IMR-90 (cell line): ENCODE measurements at regions not wholly inside any gene's neighbourhood (a gene's known extent, or its start where the extent isn't known, plus 50 kb on each side); places are given as distances from the start of the nearest gene placed in this dataset.

ENCODE experiments used
- ATAC-seq: fragments of 200-7000 bp; cut with Tn5 transposase; 2 replicates; pipeline ENCODE4 v1.9.1; 2020; ENCODE audit warnings: low read depth, mild to moderate bottlenecking, moderate library complexity
- BruUV-seq: library from RNA; stranded (reverse); fragments of 400-500 nt; replicated peaks from 2 replicates; lab custom pipeline; 2021; lab: Mats Ljungman, UMichigan
- CTCF ChIA-PET: fragments of 300-600 bp; formaldehyde crosslinking; extraction: SDS; loops from one replicate; lab custom pipeline; 2021; ENCODE audit warnings: antibody characterized with exemption; lab: Yijun Ruan, JAX
- POLR2A ChIA-PET: fragments of 300-600 bp; sonication (Branson Sonifier 250); formaldehyde crosslinking; loops from one replicate; lab custom pipeline; 2022; ENCODE audit warnings: antibody characterized with exemption; ENCODE audit not compliant: unreplicated experiment; lab: Charles Lee
- DNase-seq: peaks from one replicate; pipeline ENCODE4 v3.0.0; 2013
- H2AFZ ChIP-seq: replicated peaks from 2 replicates; pipeline ENCODE3; 2013; ENCODE audit warnings: low read length, mild to moderate bottlenecking; ENCODE audit not compliant: poor library complexity
- H2AK5ac ChIP-seq: 2 replicates; pipeline ENCODE4 v1.6.1; 2013; ENCODE audit warnings: low read depth, low read length, inconsistent platforms
- H2AK9ac ChIP-seq: replicated peaks from 2 replicates; pipeline ENCODE3; 2013; ENCODE audit warnings: mild to moderate bottlenecking, low read depth, low read length, moderate library complexity; ENCODE audit not compliant: poor library complexity
- H2BK120ac ChIP-seq: 2 replicates; pipeline ENCODE4 v1.6.1; 2013; ENCODE audit warnings: low read depth, low read length, inconsistent platforms
- H2BK15ac ChIP-seq: 3 replicates; pipeline ENCODE4 v1.6.1; 2013; ENCODE audit warnings: low read depth, low read length, inconsistent platforms
- H2BK20ac ChIP-seq: 2 replicates; pipeline ENCODE4 v1.6.1; 2013; ENCODE audit warnings: low read depth, mild to moderate bottlenecking, inconsistent platforms, low read length, moderate library complexity
- H2BK5ac ChIP-seq: 2 replicates; pipeline ENCODE4 v1.6.1; 2013; ENCODE audit warnings: mild to moderate bottlenecking, low read depth, low read length, inconsistent platforms; ENCODE audit not compliant: poor library complexity, severe bottlenecking
- H3K14ac ChIP-seq: replicated peaks from 2 replicates; pipeline ENCODE4 v1.6.1; 2013; ENCODE audit warnings: low read depth, low read length, inconsistent platforms
- H3K18ac ChIP-seq: 2 replicates; pipeline ENCODE4 v1.6.1; 2013; ENCODE audit warnings: low read depth, low read length, control low read depth
- H3K23ac ChIP-seq: 2 replicates; pipeline ENCODE4 v1.6.1; 2013; ENCODE audit warnings: low read depth, low read length, inconsistent platforms
- H3K27ac ChIP-seq: 2 replicates; pipeline ENCODE4 v1.5.1; 2013; ENCODE audit warnings: mild to moderate bottlenecking, control low read depth, low read length; ENCODE audit not compliant: insufficient read depth
- H3K27me3 ChIP-seq: 2 replicates; pipeline ENCODE4 v1.6.1; 2013; ENCODE audit warnings: low read length; ENCODE audit not compliant: control insufficient read depth, insufficient read depth
- H3K36me3 ChIP-seq: 2 replicates; pipeline ENCODE4 v1.6.1; 2013; ENCODE audit warnings: low read length, mixed read lengths; ENCODE audit not compliant: control insufficient read depth, insufficient read depth
- H3K4ac ChIP-seq: 2 replicates; pipeline ENCODE4 v1.6.1; 2013; ENCODE audit warnings: low read depth, low read length, inconsistent platforms
- H3K4me1 ChIP-seq: 2 replicates; pipeline ENCODE4 v1.6.1; 2013; ENCODE audit warnings: low read length, mixed read lengths; ENCODE audit not compliant: control insufficient read depth, insufficient read depth
- H3K4me2 ChIP-seq: 2 replicates; pipeline ENCODE4 v1.6.1; 2013; ENCODE audit warnings: low read depth, mild to moderate bottlenecking, control low read depth, low read length, moderate library complexity
- H3K4me3 ChIP-seq: 2 replicates; pipeline ENCODE4 v1.5.1; 2013; ENCODE audit warnings: low read depth, mild to moderate bottlenecking, control low read depth, low read length, moderate library complexity; ENCODE audit not compliant: insufficient read depth
- H3K56ac ChIP-seq: 2 replicates; pipeline ENCODE4 v1.6.1; 2013; ENCODE audit warnings: low read length, inconsistent platforms; ENCODE audit not compliant: insufficient read depth; ENCODE audit errors: extremely low read depth
- H3K79me1 ChIP-seq, 2 experiments: 2 replicates each; pipeline ENCODE4 v1.6.1; 2013; ENCODE audit warnings: low read length in 2 of 2, inconsistent platforms in 1 of 2, low read depth in 1 of 2
- H3K9ac ChIP-seq: 2 replicates; pipeline ENCODE4 v1.6.1; 2013; ENCODE audit warnings: low read depth, low read length, control low read depth
- H3K9me1 ChIP-seq: 2 replicates; pipeline ENCODE4 v1.6.1; 2013; ENCODE audit warnings: low read length, inconsistent platforms; ENCODE audit not compliant: insufficient read depth
- H3K9me3 ChIP-seq: 2 replicates; pipeline ENCODE4 v1.6.1; 2013; ENCODE audit warnings: low read length; ENCODE audit not compliant: control insufficient read depth, insufficient read depth
- H4K20me1 ChIP-seq: 2 replicates; pipeline ENCODE4 v1.6.1; 2013; ENCODE audit warnings: low read length, inconsistent platforms; ENCODE audit not compliant: insufficient read depth
- H4K5ac ChIP-seq: 2 replicates; pipeline ENCODE4 v1.6.1; 2013; ENCODE audit warnings: mild to moderate bottlenecking, low read depth, low read length, control low read depth
- H4K8ac ChIP-seq, 2 experiments: 2 replicates each; pipeline ENCODE4 v1.6.1; 2013; ENCODE audit warnings: low read depth in 2 of 2, low read length in 2 of 2, control low read depth in 1 of 2, inconsistent platforms in 1 of 2
- H4K91ac ChIP-seq: 2 replicates; pipeline ENCODE4 v1.6.1; 2013; ENCODE audit warnings: low read depth, low read length, inconsistent platforms; ENCODE audit not compliant: insufficient read depth
- BHLHE40 ChIP-seq: fragments of 150-350 bp; IDR thresholded peaks from 2 replicates; pipeline ENCODE4 v1.6.1; 2016; ENCODE audit warnings: mild to moderate bottlenecking, low read depth, low read length
- CEBPB ChIP-seq: IDR thresholded peaks from 2 replicates; pipeline ENCODE4 v1.6.1; 2012; ENCODE audit warnings: low read depth, low read length, improper control_type of control experiment
- CHD1 ChIP-seq: IDR thresholded peaks from 2 replicates; pipeline ENCODE4 v1.6.1; 2012; ENCODE audit warnings: low read depth, low read length, improper control_type of control experiment
- CTCF ChIP-seq: conservative IDR thresholded peaks from 2 replicates; pipeline ENCODE4 v1.5.1; 2012; ENCODE audit warnings: mild to moderate bottlenecking, low read depth, low read length, improper control_type of control experiment
- ELK1 ChIP-seq: fragments of 150-350 bp; IDR thresholded peaks from 2 replicates; pipeline ENCODE4 v1.6.1; 2016; ENCODE audit warnings: low read depth, mild to moderate bottlenecking, low read length, moderate library complexity, borderline replicate concordance
- MXI1 ChIP-seq: IDR thresholded peaks from 2 replicates; pipeline ENCODE4 v1.6.1; 2012; ENCODE audit warnings: low read depth, mild to moderate bottlenecking, low read length, moderate library complexity, borderline replicate concordance
- NFE2L2 ChIP-seq: fragments of 150-350 bp; IDR thresholded peaks from 2 replicates; pipeline ENCODE4 v1.6.1; 2016; ENCODE audit warnings: low read depth, mild to moderate bottlenecking, low read length
- RCOR1 ChIP-seq: IDR thresholded peaks from 2 replicates; pipeline ENCODE4 v1.6.1; 2012; ENCODE audit warnings: mild to moderate bottlenecking, low read length, improper control_type of control experiment; ENCODE audit not compliant: insufficient replicate concordance
- RFX5 ChIP-seq: IDR thresholded peaks from 2 replicates; pipeline ENCODE4 v1.8.0; 2012; ENCODE audit warnings: low read depth, mild to moderate bottlenecking, low read length, moderate library complexity
- SMC3 ChIP-seq: fragments of 150-350 bp; IDR thresholded peaks from 2 replicates; pipeline ENCODE4 v1.6.1; 2016; ENCODE audit warnings: low read depth, mild to moderate bottlenecking, antibody characterized with exemption, low read length, moderate library complexity
- WGBS, 2 experiments: methylation state at CpG; one replicate each; pipeline versions ENCODE4 v1.1.5 to v1.1.7; 2013; ENCODE audit warnings: missing lambda C conversion rate in 2 of 2; ENCODE audit not compliant: insufficient read length in 1 of 2; ENCODE audit errors: extremely low coverage in 2 of 2; 5-methylcytosine and 5-hydroxymethylcytosine counted together
- dilution Hi-C: fragments of 300-500 bp; cut with HindIII; formaldehyde crosslinking; loops from one replicate; pipeline ENCODE4 v1.14.3; 2018; ENCODE audit warnings: low sequenced_read_pairs; ENCODE audit not compliant: unreplicated experiment
- in situ Hi-C: fragments of 300-500 bp; cut with MboI; formaldehyde crosslinking; loops from 3 replicates; pipeline ENCODE4 v1.14.3; 2019; ENCODE audit warnings: low sequenced_read_pairs, inconsistent platforms, mixed read lengths
- intact Hi-C: fragments of 100-400 bp; cut with micrococcal nuclease; formaldehyde crosslinking; loops from 2 replicates; pipeline ENCODE4 v1.10.0; 2022
- TF ChIP-seq, protein P1 (sequence below): fragments of 150-350 bp; IDR thresholded peaks from 2 replicates; pipeline ENCODE4 v1.6.1; 2017; ENCODE audit warnings: mild to moderate bottlenecking, antibody characterized with exemption, low read length, low read depth

GRCh38 chrX:120794525-120794975 lies 81.1 kb downstream of the CT47B1 start:
- no peak overlapping the region for H3K23ac ChIP-seq
- intact Hi-C loops: no loop called here
- H4K20me1 ChIP-seq: no peaks in the 10 kb centered on the region
- no peak overlapping the region for H2BK5ac ChIP-seq
- no peak overlapping the region for H3K4me3 ChIP-seq
- H3K4ac ChIP-seq: no peak overlapping the region
- no peak overlapping the region for H4K8ac ChIP-seq
- no peak overlapping the region for H3K9ac ChIP-seq
- H4K5ac ChIP-seq: no peak overlapping the region
- no peaks in the 10 kb centered on the region for H3K4me1 ChIP-seq
- H3K14ac ChIP-seq: no peak overlapping the region
- dilution Hi-C loops: no loop called here
- in situ Hi-C loops: no loop called here
- H3K9me1 ChIP-seq: peaks cover 2% of the 10 kb centered on the region; the same call in 1 of the 2 replicates
- H4K91ac ChIP-seq: no peak overlapping the region
- H2BK120ac ChIP-seq: no peak overlapping the region
- ATAC-seq (no peak), DNase-seq (no peak)
- BruUV-seq: no TSS peak
- ChIA-PET POLR2A (no interaction called here), CTCF (no interaction called here)
- no peaks in the 10 kb centered on the region for H3K27me3 ChIP-seq
- no peak overlapping the region for H3K56ac ChIP-seq
- H3K27ac ChIP-seq: no peak overlapping the region
- no peak overlapping the region for H2BK20ac ChIP-seq
- H2AK9ac ChIP-seq: no peak overlapping the region
- no peak overlapping the region for H3K18ac ChIP-seq
- H3K79me1 ChIP-seq: no peaks in the 10 kb centered on the region
- no peaks in the 10 kb centered on the region for H3K9me3 ChIP-seq
- TF ChIP-seq CEBPB: no peak
- TF ChIP-seq MXI1: no peak
- no peak for TF ChIP-seq BHLHE40
- no peak for TF ChIP-seq RCOR1
- TF ChIP-seq CTCF: no peak
- TF ChIP-seq ELK1: no peak
- TF ChIP-seq, protein P1, sequence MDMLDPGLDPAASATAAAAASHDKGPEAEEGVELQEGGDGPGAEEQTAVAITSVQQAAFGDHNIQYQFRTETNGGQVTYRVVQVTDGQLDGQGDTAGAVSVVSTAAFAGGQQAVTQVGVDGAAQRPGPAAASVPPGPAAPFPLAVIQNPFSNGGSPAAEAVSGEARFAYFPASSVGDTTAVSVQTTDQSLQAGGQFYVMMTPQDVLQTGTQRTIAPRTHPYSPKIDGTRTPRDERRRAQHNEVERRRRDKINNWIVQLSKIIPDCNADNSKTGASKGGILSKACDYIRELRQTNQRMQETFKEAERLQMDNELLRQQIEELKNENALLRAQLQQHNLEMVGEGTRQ: no peak
- no peak for TF ChIP-seq NFE2L2
- no peak for TF ChIP-seq SMC3
- no peak for TF ChIP-seq RFX5
- TF ChIP-seq CHD1: no peak
- no CpG with 5 or more reads among the region's 2 CpGs for WGBS, 2 experiments
- H3K36me3 ChIP-seq: no peaks in the 10 kb centered on the region
- H3K4me2 ChIP-seq: no peak overlapping the region
- no peak overlapping the region for H2AFZ ChIP-seq
- H2BK15ac ChIP-seq: no peak overlapping the region
- no peak overlapping the region for H2AK5ac ChIP-seq
